NCI-H187 treated with DMSO at 0.1 percent for 48 hours (cell line): ENCODE measurements at regions not wholly inside any gene's neighbourhood (a gene's known extent, or its start where the extent isn't known, plus 50 kb on each side); places are given as distances from the start of the nearest gene placed in this dataset.
"Not testable (repeated sequence)": the region's sequence is repeated elsewhere in the genome, so short reads cannot be mapped to it uniquely, and the experiment has no call there.

Experiments
- DNase-seq: peaks from one replicate; lab custom pipeline; 2025; lab: John Stamatoyannopoulos, UW

- DNase-seq: no peak
Observed at GRCh38 chr2:224261326-224261725, 140.6 kb downstream of the FAM124B start.

GRCh38 chr2:224260372-224261020 lies 141.4 kb downstream of the FAM124B start:
- DNase-seq: no peak

- DNase-seq: no peak
Observed at GRCh38 chr2:224259831-224260230, 142.1 kb downstream of the FAM124B start.

- DNase-seq: no peak
Observed at GRCh38 chr2:224258059-224258458, 143.8 kb downstream of the FAM124B start.

GRCh38 chr2:224257156-224257555 lies 144.8 kb downstream of the FAM124B start:
- DNase-seq: no peak

- no peak for DNase-seq
Observed at GRCh38 chr2:224253464-224253863, 148.4 kb downstream of the FAM124B start.

- DNase-seq: no peak
Observed at GRCh38 chr2:224252631-224253030, 149.3 kb downstream of the FAM124B start.

- no peak for DNase-seq
Observed at GRCh38 chr2:224248944-224249371, 152.9 kb downstream of the FAM124B start.

GRCh38 chr2:224242561-224242960 lies 159.3 kb downstream of the FAM124B start:
- no peak for DNase-seq

GRCh38 chr2:224241812-224242211 lies 160.1 kb downstream of the FAM124B start:
- no peak for DNase-seq

GRCh38 chr2:224241001-224241400 lies 160.9 kb downstream of the FAM124B start:
- no peak for DNase-seq

GRCh38 chr2:224223851-224224555 lies 177.9 kb downstream of the FAM124B start:
- DNase-seq: no peak

GRCh38 chr2:224222974-224223373 lies 178.9 kb downstream of the FAM124B start:
- DNase-seq: no peak

- no peak for DNase-seq
Observed at GRCh38 chr2:224222291-224222690, 179.6 kb downstream of the FAM124B start.

- DNase-seq: no peak
Observed at GRCh38 chr2:224221455-224221913, 180.4 kb downstream of the FAM124B start.

GRCh38 chr2:224220586-224221255 lies 181.2 kb downstream of the FAM124B start:
- no peak for DNase-seq

- DNase-seq: no peak
Observed at GRCh38 chr2:224219781-224220180, 180.7 kb upstream of the SERPINE2 start.

- no peak for DNase-seq
Observed at GRCh38 chr2:224217962-224218347, 178.9 kb upstream of the SERPINE2 start.

GRCh38 chr2:224217233-224217961 lies 178.3 kb upstream of the SERPINE2 start:
- DNase-seq: no peak

GRCh38 chr2:224215611-224216010 lies 176.5 kb upstream of the SERPINE2 start:
- not testable (repeated sequence) for DNase-seq

GRCh38 chr2:224213396-224213795 lies 174.3 kb upstream of the SERPINE2 start:
- DNase-seq: no peak

GRCh38 chr2:224211791-224212190 lies 172.7 kb upstream of the SERPINE2 start:
- no peak for DNase-seq

GRCh38 chr2:224211181-224211480 lies 172.0 kb upstream of the SERPINE2 start:
- DNase-seq: no peak
